Hepatocyte (in vitro differentiated cells): ENCODE measurements at regions not wholly inside any gene's neighbourhood (a gene's known extent, or its start where the extent isn't known, plus 50 kb on each side); places are given as distances from the start of the nearest gene placed in this dataset.

Source experiments
- DNase-seq: peaks from one replicate; pipeline ENCODE4 v3.0.0-alpha.2; 2016; ENCODE audit warnings: low spot score
- H2AFZ ChIP-seq: fragments of 200-600 bp; sonication (generic); 2 replicates; pipeline ENCODE4 v1.6.0; 2016; ENCODE audit warnings: antibody characterized with exemption, mild to moderate bottlenecking
- H3K27ac ChIP-seq: fragments of 200-600 bp; sonication (generic); 2 replicates; pipeline ENCODE4 v1.5.1; 2016; ENCODE audit warnings: mild to moderate bottlenecking
- H3K27me3 ChIP-seq: fragments of 200-600 bp; sonication (generic); 2 replicates; pipeline ENCODE4 v1.6.1; 2016
- H3K36me3 ChIP-seq: fragments of 200-600 bp; sonication (generic); replicated peaks from 2 replicates; pipeline ENCODE4 v1.5.1; 2016; ENCODE audit warnings: low read depth; ENCODE audit not compliant: insufficient read depth
- H3K4me1 ChIP-seq: fragments of 200-600 bp; sonication (generic); 2 replicates; pipeline ENCODE4 v1.5.1; 2016; ENCODE audit warnings: mild to moderate bottlenecking, moderate library complexity; ENCODE audit not compliant: insufficient read depth
- H3K4me2 ChIP-seq: fragments of 200-600 bp; sonication (generic); 2 replicates; pipeline ENCODE4 v1.6.0; 2016
- H3K4me3 ChIP-seq: fragments of 200-600 bp; sonication (generic); 2 replicates; pipeline ENCODE4 v1.5.1; 2016; ENCODE audit warnings: mild to moderate bottlenecking
- H3K79me2 ChIP-seq: fragments of 200-600 bp; sonication (generic); 2 replicates; pipeline ENCODE4 v1.6.0; 2017; ENCODE audit warnings: mild to moderate bottlenecking
- H3K9me2 ChIP-seq: fragments of 200-600 bp; sonication (generic); replicated peaks from 2 replicates; pipeline ENCODE4 v1.6.0; 2017; ENCODE audit warnings: mild to moderate bottlenecking; ENCODE audit not compliant: insufficient read depth
- H3K9me3 ChIP-seq: fragments of 200-600 bp; sonication (generic); 2 replicates; pipeline ENCODE4 v1.5.1; 2016; ENCODE audit warnings: low read depth, mild to moderate bottlenecking
- H4K20me1 ChIP-seq: fragments of 200-600 bp; sonication (generic); 2 replicates; pipeline ENCODE4 v1.6.0; 2016; ENCODE audit warnings: mild to moderate bottlenecking; ENCODE audit not compliant: insufficient read depth, poor library complexity, severe bottlenecking
- CTCF ChIP-seq: fragments of 200-600 bp; sonication (generic); IDR thresholded peaks from 2 replicates; pipeline ENCODE4 v1.5.1; 2016; ENCODE audit warnings: antibody characterized with exemption, mild to moderate bottlenecking; ENCODE audit not compliant: poor library complexity
- EZH2 ChIP-seq: fragments of 200-600 bp; sonication (generic); IDR thresholded peaks from 2 replicates; pipeline ENCODE4 v1.6.1; 2016; ENCODE audit warnings: antibody characterized with exemption, mild to moderate bottlenecking, borderline replicate concordance
- EZH2phosphoT487 ChIP-seq: fragments of 200-600 bp; sonication (generic); IDR thresholded peaks from one replicate; pipeline ENCODE4 v1.6.1; 2018; ENCODE audit warnings: antibody characterized with exemption, mild to moderate bottlenecking, low read depth, moderate library complexity; ENCODE audit not compliant: unreplicated experiment, severe bottlenecking
- WGBS: methylation state at CpG from one replicate; pipeline ENCODE4 v1.1.6; 2016; ENCODE audit warnings: low lambda C conversion rate; ENCODE audit errors: missing lambda C conversion rate; 5-methylcytosine and 5-hydroxymethylcytosine counted together

GRCh38 chr18:55790296-55790695 is 202.3 kb upstream of the TCF4 start:
- TF ChIP-seq CTCF: no peak
- TF ChIP-seq EZH2: no peak
- no peak for TF ChIP-seq EZH2phosphoT487
- Histone ChIP-seq H3K27ac (no peak overlapping the region), H3K9me3 (no peaks in the 10 kb centered on the region), H3K27me3 (no peaks in the 10 kb centered on the region), H3K4me2 (no peak overlapping the region), H3K9me2 (no peaks in the 10 kb centered on the region), H3K4me3 (no peak overlapping the region), H3K36me3 (no peaks in the 10 kb centered on the region), H4K20me1 (no peaks in the 10 kb centered on the region), H3K4me1 (peaks cover 3% of the 10 kb centered on the region), H3K79me2 (no peaks in the 10 kb centered on the region), H2AFZ (no peak overlapping the region)
- peak; percentile 37 for DNase-seq

- Histone ChIP-seq H3K9me2 (no peaks in the 10 kb centered on the region), H3K4me3 (no peak overlapping the region), H3K9me3 (no peaks in the 10 kb centered on the region), H3K4me2 (no peak overlapping the region), H3K27me3 (no peaks in the 10 kb centered on the region), H2AFZ (no peak overlapping the region), H3K36me3 (no peaks in the 10 kb centered on the region), H3K4me1 (peaks cover 3% of the 10 kb centered on the region), H3K27ac (no peak overlapping the region), H4K20me1 (no peaks in the 10 kb centered on the region), H3K79me2 (no peaks in the 10 kb centered on the region)
- no peak for DNase-seq
- 82% methylated on average over 3 of the region's 3 CpGs for WGBS
- TF ChIP-seq EZH2: no peak
Measured at GRCh38 chr18:55787536-55788073, 199.6 kb upstream of the TCF4 start.

GRCh38 chr18:55786651-55787272 is 198.8 kb upstream of the TCF4 start:
- H3K36me3 ChIP-seq: no peaks in the 10 kb centered on the region
- H3K9me3 ChIP-seq: no peaks in the 10 kb centered on the region
- H3K4me3 ChIP-seq: no peak overlapping the region
- TF ChIP-seq EZH2phosphoT487 (no peak), CTCF (no peak), EZH2 (no peak)
- H3K27ac ChIP-seq: no peak overlapping the region
- WGBS: 82% methylated on average over 2 of the region's 2 CpGs
- H4K20me1 ChIP-seq: no peaks in the 10 kb centered on the region
- no peaks in the 10 kb centered on the region for H3K9me2 ChIP-seq
- no peaks in the 10 kb centered on the region for H3K27me3 ChIP-seq
- H3K4me2 ChIP-seq: no peak overlapping the region
- H3K79me2 ChIP-seq: no peaks in the 10 kb centered on the region
- no peak overlapping the region for H2AFZ ChIP-seq
- DNase-seq: no peak
- peaks cover 3% of the 10 kb centered on the region for H3K4me1 ChIP-seq

- WGBS: 75% methylated on average over 2 of the region's 2 CpGs
- Histone ChIP-seq H3K4me1 (no peaks in the 10 kb centered on the region), H2AFZ (no peak overlapping the region), H3K4me3 (no peak overlapping the region), H3K9me3 (no peaks in the 10 kb centered on the region), H3K27ac (no peak overlapping the region), H4K20me1 (no peaks in the 10 kb centered on the region), H3K4me2 (no peak overlapping the region), H3K9me2 (no peaks in the 10 kb centered on the region), H3K79me2 (no peaks in the 10 kb centered on the region), H3K27me3 (peaks cover 23% of the 10 kb centered on the region), H3K36me3 (no peaks in the 10 kb centered on the region)
- TF ChIP-seq CTCF: no peak
- TF ChIP-seq EZH2phosphoT487: no peak
- TF ChIP-seq EZH2: no peak
- no peak for DNase-seq
Measured at GRCh38 chr18:55783921-55784320, 195.9 kb upstream of the TCF4 start.
